ENCODE measurements at regions not wholly inside any gene's neighbourhood (a gene's known extent, or its start where the extent isn't known, plus 50 kb on each side); places are given as distances from the start of the nearest gene placed in this dataset.

GRCh38 chr5:118052503-118052902 lies 935.8 kb downstream of the DTWD2 start:
- TF ChIP-seq POLR2AphosphoS5 (IDR thresholded peaks at IDR 0.05): no peak
- TF ChIP-seq CTCF (IDR thresholded peaks at IDR 0.05): no peak
- no peak for TF ChIP-seq POLR2A (IDR thresholded peaks at IDR 0.05)
